T-helper 22 cell (primary cell): ENCODE measurements at regions not wholly inside any gene's neighbourhood (a gene's known extent, or its start where the extent isn't known, plus 50 kb on each side); places are given as distances from the start of the nearest gene placed in this dataset.

Experiments
- DNase-seq: peaks from one replicate; pipeline ENCODE4 v3.0.0-alpha.2; 2020; ENCODE audit warnings: low read depth

DNA sequence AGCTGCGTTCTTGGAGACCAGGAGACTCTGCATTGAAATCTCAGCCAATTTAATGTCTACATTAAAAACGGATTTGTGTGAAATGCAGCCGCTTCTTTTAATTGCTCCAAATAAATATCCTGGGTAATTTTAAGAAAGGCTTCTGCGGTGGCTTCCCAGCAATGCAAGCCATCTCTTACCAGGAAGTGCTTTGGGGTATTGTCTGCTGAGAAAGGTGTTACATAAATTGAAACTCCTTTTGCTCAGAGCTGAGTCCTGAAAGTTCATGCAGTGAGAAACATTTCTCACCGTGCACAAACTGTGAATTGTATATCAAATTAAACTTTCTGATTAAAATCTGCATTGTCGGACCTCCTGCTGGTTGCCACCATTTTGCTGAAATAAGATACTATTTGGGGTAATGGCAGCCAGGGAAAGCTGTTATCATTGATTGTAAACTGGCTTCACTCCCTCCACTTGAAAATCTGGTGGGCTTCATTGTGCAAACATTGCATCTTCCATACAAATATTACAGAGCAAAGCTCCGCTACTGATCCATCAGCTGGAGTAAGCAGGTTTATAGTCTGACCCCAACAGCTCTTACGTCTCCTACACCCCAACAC lies 59.5 kb downstream of the ZIC5 start:
- no peak for DNase-seq

DNA sequence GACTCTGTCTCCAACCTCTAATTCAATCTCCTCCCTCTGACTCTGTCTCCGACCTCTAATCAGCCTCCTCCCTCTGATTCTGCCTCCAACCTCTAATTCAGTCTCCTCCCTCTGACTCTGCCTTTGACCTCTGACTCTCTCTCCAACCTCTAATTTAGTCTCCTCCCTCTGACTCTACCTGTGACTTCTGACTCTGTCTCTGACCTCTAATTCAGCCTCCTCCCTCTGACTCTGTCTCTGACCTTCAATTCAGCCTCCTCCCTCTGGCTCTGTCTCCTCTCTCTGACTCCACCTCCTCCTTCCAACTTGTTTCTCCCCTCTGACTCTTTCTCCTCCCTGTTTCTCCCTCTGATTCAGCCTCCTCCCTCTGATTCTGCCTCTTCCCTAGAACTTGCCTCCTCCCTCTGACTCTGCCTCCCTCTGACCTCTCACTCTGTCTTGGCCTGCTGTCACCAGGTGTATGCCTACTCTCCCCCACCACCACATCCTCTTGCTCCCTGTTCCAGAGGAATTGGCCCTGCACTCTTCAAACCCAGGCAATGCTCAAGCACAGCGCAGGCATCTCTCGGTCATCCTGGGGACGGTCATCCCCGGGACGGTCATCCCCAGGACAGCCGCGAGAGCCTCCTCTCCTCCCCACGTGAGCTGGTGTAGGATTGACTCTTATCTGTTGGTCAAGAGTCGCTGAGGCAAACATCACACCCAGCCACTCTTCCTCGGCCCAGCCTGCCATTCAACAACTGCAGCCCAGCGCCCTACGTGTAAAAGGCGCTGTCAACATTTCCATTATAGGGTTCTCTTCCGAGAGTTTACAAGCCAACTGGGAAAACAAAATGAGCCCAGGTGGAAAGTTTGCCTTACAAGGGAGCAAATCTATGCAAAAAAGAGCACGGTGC lies 60.2 kb downstream of the ZIC5 start:
- no peak for DNase-seq

DNA sequence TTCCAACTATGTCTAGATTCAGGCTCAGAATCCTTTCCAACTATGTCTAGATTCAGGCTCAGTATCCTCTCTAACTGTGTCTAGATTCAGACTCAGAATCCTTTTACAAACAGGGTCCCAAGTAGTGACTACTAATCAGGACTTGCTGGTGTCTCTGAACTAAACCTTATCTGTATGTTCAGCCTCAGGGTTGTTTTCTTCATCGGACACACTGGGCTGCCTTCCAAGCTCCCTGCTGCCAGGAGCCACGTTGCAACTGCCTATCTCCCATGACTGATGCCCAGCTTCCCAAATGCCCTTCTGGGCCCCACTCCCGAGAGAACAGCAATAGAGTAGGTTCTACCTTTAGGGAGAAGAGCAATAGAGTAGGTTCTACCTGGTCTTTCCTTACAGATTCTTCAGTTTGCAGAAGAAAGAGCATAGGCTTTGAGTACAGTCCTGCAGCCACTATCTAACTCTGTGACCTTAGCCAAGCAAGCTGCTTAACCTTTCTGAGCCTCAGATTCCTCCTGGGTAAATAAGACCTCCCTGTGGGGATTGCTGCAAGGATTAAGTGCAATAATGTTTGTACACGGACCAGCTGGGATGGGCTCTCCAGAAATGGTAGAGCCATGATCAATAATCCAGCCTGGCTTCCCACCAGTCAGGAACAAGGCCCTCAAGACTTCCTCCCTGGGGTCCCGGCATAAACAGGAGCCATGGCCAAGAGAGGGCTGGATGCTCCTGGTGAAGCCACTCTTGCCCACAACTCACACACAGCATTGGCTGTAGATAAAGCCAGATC lies 61.5 kb downstream of the ZIC5 start:
- DNase-seq = no peak

DNA sequence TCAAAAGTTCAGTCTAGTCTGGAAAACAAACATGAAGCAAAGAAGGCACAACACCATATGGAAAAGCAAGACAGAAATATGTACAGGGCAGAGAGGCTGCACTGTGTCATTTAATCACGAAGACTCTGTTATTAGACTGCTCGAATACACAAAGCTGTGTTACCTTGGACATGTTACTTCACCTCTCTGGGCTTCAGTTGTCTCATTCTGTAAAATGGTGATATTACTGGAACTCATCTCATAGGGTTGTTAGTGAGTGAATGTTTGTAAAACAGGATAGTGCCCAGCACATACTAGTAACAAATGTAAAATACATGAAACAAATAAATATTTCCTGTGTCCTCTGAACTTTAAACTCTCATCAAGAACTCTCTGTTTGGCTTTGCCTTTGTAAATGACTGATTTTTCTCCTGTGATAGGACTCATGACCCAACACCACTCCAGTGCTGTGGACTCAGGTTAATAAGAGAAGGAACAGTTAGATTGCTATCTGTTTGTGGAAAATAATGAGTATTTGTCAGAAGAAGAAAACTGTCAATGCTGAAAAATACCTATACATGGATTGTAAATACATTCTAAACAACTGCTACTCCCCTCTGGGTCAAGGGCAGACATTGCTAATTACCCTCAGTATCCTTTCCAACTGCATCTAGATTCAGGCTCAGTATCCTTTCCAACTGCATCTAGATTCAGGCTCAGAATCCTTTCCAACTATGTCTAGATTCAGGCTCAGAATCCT lies 62.3 kb downstream of the ZIC5 start:
- no peak for DNase-seq

DNA sequence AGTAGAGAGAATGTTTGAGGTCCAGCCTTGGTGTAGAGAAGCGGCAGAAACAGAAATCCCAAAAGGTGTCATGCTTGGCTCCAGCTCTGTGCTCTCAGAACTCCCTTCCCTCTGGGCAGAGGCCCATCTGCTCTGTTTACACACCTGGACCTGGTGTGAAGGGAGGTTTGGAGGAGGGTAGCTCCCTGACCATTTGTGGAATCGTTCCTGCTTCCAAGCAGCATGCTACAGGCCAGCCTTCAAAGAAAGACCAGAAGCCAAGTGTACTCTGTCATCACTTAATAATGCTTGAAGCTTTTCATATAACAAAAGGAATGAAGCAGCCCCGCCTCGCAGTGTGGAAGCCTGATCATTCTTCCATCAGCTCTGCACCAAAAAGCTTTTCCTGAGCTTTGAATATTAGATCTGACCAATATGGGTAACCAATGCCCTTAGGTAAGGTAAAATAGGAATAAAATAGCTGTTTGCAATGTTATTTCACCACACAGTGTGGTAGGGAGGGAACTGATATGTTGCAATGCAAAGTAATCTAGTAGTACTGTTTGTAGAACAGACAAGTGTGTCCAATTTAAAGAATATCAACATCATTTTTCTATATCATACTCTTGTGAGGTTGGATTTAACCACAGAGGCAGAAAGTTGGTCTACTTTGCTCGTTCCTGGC lies 63.3 kb downstream of the ZIC5 start:
- DNase-seq = no peak

DNA sequence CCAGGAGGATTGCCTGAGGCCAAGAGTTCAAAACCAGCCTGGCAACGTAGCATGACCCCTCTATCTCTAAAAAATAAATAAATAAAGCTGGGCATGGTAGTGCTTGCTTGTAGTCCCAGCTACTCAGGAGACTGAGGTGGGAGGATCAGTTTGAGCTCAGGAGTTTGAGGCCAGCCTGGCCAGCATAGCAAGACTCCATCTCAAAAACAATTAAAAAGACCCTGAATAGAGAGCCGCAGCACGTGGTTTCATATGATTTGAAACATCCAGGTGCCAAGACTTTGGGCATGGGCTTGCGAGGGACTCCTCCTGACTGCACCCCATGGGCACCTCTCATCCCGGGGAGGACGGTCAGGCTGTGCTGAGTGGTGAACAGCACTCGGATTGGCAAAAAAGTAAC lies 63.9 kb downstream of the ZIC5 start:
- DNase-seq = no peak

DNA sequence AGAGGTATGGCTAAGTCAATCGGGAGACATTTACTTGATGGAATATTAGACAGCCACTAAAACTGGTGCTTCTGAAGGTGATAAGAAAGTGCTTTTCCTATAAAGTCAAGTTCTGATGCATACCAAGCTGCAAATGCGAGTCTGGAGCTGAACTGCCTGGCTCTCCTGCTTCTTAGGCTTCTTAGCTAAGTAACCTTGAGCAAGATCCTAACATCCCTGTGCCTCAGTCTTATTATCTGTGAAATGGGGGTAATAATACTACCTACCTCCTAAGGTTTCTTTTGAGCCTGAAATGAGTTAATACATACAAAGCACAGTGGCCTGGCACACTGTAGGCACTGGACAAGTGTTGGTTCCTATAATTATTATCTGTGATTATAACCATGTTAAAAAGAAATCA lies 64.5 kb downstream of the ZIC5 start:
- no peak for DNase-seq

DNA sequence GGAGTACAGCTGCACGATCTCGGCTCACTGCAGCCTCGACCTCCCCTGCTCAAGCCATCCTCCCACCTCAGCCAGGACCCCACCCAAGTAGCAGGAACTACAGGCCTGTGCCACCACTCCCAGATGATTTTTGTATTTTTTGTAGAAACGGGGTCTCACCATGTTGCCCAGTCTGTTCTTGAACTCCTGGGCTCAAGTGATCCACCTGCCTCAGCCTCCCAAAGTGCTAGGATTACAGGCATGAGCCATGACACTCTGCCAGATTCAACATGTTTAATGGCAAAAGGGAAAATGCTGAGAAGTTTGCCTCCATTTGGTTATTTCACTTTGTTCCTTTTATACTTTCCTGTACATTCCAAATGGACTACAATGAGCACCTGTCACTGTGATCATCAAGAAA lies 65.8 kb downstream of the ZIC5 start:
- no peak for DNase-seq

DNA sequence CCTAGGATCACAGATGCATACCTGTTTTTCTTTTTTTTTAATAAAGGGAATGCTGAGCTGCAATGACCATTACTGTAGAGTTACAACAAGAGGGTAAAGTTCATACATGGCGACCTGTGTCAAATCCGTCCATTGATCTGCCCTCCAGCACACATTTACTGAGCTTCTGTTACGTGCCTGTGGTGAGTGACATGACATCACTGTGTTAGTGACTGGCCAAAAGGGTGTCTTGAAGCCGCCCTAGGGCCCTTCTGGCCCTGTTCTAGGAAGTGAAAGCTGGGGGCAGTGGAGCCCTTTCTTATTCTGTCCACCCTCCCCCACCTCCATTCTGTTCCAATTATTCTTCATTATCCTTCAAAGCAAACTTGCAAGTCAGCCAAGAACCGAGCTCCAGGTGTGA lies 66.3 kb downstream of the ZIC5 start:
- no peak for DNase-seq

DNA sequence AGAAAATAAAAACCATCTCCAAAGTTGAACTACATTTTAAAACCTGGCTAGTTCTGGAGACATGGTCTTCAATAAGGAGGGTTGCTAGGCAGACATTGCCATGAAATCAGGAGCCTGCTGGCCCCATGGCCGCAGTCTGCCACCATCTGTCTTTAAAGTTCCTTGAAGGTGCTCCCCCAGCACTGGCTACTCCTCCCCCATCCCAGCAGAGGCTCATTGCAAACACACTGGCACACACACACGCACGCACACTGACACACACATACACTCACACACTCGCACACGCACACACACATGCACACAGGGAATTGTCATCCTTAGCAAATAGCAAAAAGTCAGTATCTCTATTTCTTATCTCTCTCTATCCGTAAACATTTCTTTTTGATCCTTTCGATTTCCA lies 68.4 kb downstream of the ZIC5 start:
- no peak for DNase-seq

DNA sequence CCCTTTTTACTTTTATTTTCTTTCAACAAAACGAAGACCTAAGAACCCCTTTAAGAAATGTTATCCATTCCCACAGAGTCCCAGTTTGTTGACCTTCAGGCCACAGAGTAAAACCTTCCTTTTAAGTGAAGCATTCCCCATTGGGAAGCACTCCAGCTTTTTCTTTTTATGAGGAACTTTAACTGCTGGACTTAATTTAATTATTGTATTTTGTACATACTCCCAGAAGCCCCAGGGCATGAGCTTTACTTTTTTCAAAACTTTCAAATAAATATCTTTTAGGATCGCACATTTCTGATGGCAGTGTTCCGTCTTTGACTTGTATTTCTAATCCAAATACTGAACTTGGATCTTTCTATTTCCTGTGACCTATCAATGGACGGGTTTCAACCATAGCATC lies 68.9 kb downstream of the ZIC5 start:
- DNase-seq = no peak

DNA sequence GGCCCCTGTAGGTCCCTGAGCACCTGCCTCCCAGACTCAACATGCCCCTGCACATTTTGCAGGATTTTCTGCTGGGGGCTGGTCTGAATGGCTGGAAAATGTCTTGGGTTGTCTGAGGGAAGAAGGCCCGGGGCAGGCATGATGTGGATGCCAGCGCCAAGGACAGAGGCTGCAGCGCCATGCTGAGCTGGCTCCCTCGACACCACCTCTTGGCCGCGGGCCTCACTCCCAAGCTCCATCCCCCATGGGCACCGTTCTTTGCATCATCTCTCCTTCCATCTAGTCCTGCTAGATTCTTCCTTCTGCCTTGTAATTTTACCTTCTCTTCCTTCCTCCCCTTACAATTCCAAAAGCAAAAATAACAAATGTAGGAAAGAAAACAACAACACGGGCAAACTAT lies 70.6 kb downstream of the ZIC5 start:
- no peak for DNase-seq

DNA sequence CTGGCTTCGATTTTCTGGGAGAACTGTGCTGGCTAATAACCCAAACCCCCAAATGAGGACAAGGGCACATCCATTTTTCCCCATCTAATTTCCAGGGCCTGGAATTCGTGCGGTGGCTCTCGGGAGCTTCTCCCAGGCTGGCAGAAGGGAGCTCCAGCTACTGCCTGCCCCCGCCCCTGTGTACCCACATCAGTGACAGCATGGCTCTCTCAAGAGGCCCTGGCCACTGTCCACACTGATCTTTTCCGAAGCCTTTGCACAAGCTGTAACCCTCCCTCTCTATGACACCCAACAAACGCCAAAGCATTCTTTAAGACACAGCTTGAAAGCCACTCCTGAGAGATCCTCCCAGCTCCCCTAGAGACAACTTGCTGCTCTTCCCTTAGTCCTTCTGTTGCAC lies 73.1 kb downstream of the ZIC5 start:
- DNase-seq = no peak

DNA sequence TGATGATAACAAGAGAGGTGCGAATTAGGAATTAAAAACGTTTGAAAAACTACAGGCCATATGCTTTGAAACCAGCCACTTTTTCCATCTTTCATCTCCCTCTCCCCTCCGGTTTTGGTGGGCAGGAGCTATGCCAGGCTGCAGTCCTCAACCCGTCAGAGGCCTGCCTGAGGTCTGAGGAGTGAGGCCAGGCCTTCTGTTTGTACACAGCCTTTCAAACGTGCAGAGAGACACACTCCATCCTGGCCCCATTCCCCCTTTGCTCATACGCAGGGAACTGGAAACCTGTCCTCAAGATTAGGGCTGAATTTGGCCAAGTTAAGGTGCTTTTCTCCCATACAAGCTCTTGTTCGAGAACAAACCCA lies 74.5 kb downstream of the ZIC5 start:
- DNase-seq = no peak

DNA sequence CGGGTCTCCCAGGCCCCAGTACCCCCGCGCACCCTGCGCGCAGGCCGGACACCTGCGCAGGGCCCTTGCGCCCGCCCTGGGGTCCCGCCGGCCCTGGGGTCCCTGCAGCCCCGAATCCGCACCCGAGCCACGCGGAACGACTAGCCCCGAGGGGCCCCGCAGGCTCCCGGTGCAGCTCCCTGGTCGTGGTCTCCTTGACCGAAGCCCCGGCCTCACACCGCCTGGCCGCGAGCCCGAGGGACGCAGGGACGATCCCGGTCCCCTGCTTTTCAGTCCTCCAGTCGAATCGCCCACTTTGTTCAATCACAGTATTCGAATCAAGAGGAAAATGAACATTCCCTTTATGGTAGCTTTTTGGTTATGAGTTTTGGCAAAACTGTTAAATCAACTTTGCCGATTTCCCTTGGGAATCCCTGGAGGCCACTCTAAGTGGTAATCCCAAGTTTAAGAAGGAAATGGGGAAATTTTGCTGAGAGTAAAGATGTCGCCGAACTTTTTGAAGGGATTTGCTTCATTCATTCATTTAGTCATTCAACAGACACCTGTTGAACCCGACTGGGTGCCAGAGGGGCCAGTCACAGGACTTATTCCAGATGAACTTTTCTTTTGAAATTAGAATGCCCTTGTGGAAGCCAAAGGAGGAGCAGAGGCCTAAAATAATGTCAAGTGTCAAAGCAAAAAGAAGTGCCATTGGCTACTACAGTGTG lies 75.0 kb downstream of the ZIC5 start:
- no peak for DNase-seq

DNA sequence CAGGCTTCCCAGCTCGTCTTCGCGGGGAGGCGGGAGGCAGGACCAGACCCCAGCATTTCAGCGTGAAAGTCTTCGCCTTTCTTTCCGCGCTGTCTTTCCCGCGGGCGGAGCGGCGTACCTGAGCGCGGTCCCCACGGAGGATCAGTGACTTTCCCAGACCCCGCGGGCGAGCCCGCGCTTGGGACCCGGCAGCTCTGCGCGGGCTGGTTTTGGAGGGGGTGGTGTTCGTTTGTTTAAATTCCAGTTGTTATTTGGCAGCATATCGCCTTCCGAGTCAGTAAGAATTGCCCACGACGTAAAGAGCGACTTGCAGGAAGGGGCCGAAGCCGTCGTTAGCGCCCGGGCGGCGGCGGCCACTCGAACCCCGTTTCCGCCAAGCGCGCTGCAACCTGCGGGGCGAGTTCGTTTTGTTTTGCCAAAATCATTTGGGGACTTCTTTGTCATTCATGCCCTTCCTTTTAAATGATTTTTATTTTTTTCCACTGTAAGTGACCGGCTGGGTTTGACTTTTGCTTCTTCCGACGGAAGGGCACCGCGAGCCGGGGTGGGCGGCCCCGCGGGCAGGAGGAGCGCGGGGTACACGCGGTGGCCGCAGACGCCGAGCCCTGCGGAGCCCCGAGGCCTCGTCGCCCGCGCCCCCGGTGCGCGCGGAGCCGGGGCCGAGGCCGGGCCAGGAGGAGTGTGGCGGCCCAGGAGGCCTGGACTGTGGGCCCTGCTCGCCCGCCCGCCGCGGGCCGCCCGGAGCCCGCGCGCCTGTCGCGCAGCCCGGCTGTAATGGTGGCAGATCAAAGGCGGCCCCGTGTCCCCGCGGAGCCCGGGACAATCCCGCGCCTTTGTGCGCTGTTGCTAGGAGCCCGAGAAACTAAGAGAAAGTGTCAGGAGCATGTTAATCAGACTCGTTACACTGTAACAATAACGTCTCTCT lies 75.9 kb downstream of the ZIC5 start:
- DNase-seq = no peak

DNA sequence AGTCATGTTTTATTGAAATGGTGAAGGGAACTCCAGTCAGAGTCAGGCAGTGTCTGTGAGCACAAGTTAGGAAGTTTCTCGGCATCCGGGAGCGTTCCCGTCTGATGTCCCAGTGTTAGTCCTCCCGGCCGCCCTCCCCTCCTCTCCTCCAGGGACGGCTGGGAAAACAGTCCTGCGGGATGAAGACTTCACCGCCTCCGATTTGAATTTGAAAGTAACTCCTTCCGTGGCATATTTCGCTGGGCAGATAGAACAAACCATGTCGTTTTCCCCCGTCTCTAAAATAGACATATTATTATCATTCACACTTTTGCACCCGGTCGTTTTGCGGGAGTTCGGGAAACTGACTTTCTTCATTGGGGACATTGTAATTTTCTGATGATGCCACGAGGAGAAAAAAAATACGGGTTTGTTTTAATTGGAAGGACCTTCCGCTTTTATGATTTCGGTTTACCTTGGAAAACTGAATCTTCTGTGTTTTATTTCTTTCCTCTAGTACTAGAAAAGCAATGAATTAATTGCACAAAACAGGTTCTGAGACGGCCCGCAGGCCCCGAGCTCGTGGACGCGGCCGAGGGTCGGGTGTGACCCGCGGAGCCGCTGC lies 76.6 kb downstream of the ZIC5 start:
- DNase-seq = no peak

DNA sequence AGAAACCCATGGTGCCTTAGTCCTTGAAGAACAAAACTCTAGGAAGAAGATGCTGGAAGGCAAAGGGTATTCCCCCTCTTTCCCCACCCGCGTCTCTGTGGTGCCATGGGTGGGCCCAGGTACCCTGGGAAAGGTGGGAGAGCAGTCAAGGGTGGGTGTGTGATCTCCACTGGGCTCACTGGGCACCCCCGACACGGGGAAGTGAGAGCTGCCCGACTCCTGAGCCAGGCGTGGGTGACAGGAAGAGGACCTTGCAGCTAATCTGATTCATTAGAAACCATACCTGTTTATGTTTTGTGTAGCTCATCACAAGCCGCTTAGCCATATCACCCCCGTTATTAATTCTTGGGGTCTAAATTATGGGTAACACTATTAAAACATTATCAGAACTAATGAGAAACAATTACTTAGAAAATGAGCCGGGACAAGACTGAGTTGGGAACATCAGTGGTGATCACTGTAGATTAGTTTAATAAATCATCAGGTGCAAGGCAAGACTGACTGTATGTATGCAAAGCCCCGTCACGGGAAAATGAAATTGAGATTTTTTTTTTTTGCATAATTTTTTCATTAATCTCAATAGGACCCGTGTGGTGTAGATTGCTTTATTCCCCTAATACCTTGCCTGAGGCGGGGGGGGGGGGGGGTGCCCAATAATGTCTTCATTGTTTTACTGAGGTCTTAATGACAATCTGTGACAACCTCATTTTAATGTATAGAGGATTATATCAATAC lies 77.3 kb downstream of the ZIC5 start:
- no peak for DNase-seq

DNA sequence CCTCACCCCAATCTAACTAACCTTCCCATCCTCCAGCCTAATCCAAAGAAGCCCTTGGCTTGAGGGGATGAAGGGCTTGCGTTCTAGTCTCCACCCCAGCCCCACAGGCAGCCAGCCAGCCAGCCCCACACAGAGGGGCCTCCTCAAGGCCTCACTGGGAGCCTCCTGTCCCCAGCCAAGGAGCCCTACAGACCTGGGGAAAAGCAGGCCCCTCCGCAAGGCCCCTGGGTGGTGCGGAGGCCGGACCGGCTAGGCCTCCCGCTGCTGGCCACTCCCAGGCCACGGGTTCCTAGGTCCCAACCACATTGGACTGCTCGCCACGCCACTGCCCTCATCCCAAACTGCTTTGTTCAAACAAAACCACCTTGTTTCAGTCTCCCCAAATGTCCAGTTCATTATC lies 78.0 kb downstream of the ZIC5 start:
- no peak for DNase-seq
